ENCODE measurements at regions not wholly inside any gene's neighbourhood (a gene's known extent, or its start where the extent isn't known, plus 50 kb on each side); places are given as distances from the start of the nearest gene placed in this dataset.

GRCh38 chr6:15081447-15081846 is 164.4 kb upstream of the JARID2 start:
- Histone ChIP-seq H3K9ac (ENCODE audit: insufficient read depth, low read depth, low read length) (no peak overlapping the region), H4K20me1 (ENCODE audit: insufficient read depth, low read length) (no peaks in the 10 kb centered on the region), H3K9me3 (ENCODE audit: low read length) (no peaks in the 10 kb centered on the region), H3K4me1 (ENCODE audit: insufficient read depth, low read length) (peaks cover 10% of the 10 kb centered on the region), H2AFZ (ENCODE audit: low read length) (no peak overlapping the region), H3K4me3 (replicated peaks in 1 of 3; ENCODE audit: insufficient read depth in 1 of 3, low read depth in 2 of 3, low read length in 3 of 3) (no peak overlapping the region), H3K4me2 (ENCODE audit: low read depth, low read length) (no peak overlapping the region), H3K27ac (ENCODE audit: extremely low read length, insufficient read depth, low read length) (no peak overlapping the region), H3K27me3 (ENCODE audit: control insufficient read depth in 1 of 2, insufficient read depth in 2 of 2, low read length in 2 of 2) (no peaks in the 10 kb centered on the region), H3K79me2 (ENCODE audit: insufficient read depth, low read length) (no peaks in the 10 kb centered on the region), H3K36me3 (replicated peaks in 1 of 2; ENCODE audit: control insufficient read depth in 1 of 2, insufficient read depth in 2 of 2, low read length in 2 of 2) (no peaks in the 10 kb centered on the region)
- FAIRE-seq (no peak), ATAC-seq (no peak), DNase-seq (ENCODE audit: low spot score) (no peak)
- BruUV-seq (replicated peaks) = no TSS peak
- POLR2A ChIA-PET = no interaction called here
- TF ChIP-seq YY1 (IDR thresholded peaks at IDR 0.05; ENCODE audit: insufficient read depth, insufficient replicate concordance, low read depth, low read length) (no peak), NONO (IDR thresholded peaks at IDR 0.05) (no peak), NONO (CRISPR knock-in tag; conservative IDR thresholded peaks at IDR 0.05) (no peak), ZNF296 (CRISPR knock-in tag; conservative IDR thresholded peaks at IDR 0.05) (no peak), GPBP1L1 (CRISPR knock-in tag; IDR thresholded peaks at IDR 0.05) (no peak), ZNF530 (CRISPR knock-in tag; IDR thresholded peaks at IDR 0.05; ENCODE audit: low read depth) (no peak), SOX6 (IDR thresholded peaks at IDR 0.05) (no peak), SOX6 (CRISPR knock-in tag; IDR thresholded peaks at IDR 0.05) (no peak), ZNF180 (CRISPR knock-in tag; IDR thresholded peaks at IDR 0.05; ENCODE audit: borderline replicate concordance, low read depth) (no peak), NBN (conservative IDR thresholded peaks at IDR 0.05) (no peak), ELF1 (CRISPR knock-in tag; IDR thresholded peaks at IDR 0.05) (no peak), KDM5A (IDR thresholded peaks at IDR 0.05; ENCODE audit: borderline replicate concordance, low read length) (no peak), ZNF558 (CRISPR knock-in tag; IDR thresholded peaks at IDR 0.05; ENCODE audit: borderline replicate concordance) (no peak), ZNF562 (CRISPR knock-in tag; IDR thresholded peaks at IDR 0.05; ENCODE audit: borderline replicate concordance) (no peak), ZNF670 (CRISPR knock-in tag; IDR thresholded peaks at IDR 0.05; ENCODE audit: borderline replicate concordance) (no peak), POLR2AphosphoS5 (IDR thresholded peaks at IDR 0.05; ENCODE audit: low read depth, low read length) (no peak), THAP11 (CRISPR knock-in tag; IDR thresholded peaks at IDR 0.05) (no peak), BCL6 (CRISPR knock-in tag; IDR thresholded peaks at IDR 0.05) (no peak), KLF6 (CRISPR knock-in tag; IDR thresholded peaks at IDR 0.05) (no peak), BATF2 (CRISPR knock-in tag; IDR thresholded peaks at IDR 0.05) (no peak), MBNL3 (CRISPR knock-in tag; conservative IDR thresholded peaks at IDR 0.05) (no peak)
- intact Hi-C loops (cut with micrococcal nuclease; ENCODE audit: unreplicated experiment) (no loop called here), in situ Hi-C loops (cut with HindIII; ENCODE audit: extremely low pct_ligation_motif_present, low pct_unique_long_range_greater_than_20kb) (no loop called here)
- 63% methylated on average over 2 of the region's 2 CpGs for WGBS (ENCODE audit: low lambda C conversion rate)
- CTCF ChIA-PET (ENCODE audit: low intra/inter-chr PET ratio, low total read pairs) = no interaction called here

Data from HepG2 (cell line).